ENCODE measurements at regions not wholly inside any gene's neighbourhood (a gene's known extent, or its start where the extent isn't known, plus 50 kb on each side); places are given as distances from the start of the nearest gene placed in this dataset.

GRCh38 chr12:115638733-115639647, 638.5 kb downstream of the MED13L start:
- Mint-ChIP-seq H3K4me3 (ENCODE audit: unreplicated experiment) (no peak overlapping the region), H3K36me3 (ENCODE audit: low read depth, unreplicated experiment) (no peaks in the 10 kb centered on the region), H3K4me1 (ENCODE audit: unreplicated experiment) (peaks cover 15% of the 10 kb centered on the region), H3K9me3 (ENCODE audit: unreplicated experiment) (no peaks in the 10 kb centered on the region), H3K27me3 (ENCODE audit: unreplicated experiment) (peaks cover 2% of the 10 kb centered on the region), H3K27ac (ENCODE audit: unreplicated experiment) (peak overlapping the region; percentile 68)
- no peak for TF ChIP-seq CTCF (IDR thresholded peaks at IDR 0.05; ENCODE audit: unreplicated experiment)
- DNase-seq (ENCODE audit: low spot score), result peak; percentile 26

GRCh38 chr12:115636546-115636945, 640.9 kb downstream of the MED13L start:
- Mint-ChIP-seq H3K27ac (ENCODE audit: unreplicated experiment) (no peak overlapping the region), H3K9me3 (ENCODE audit: unreplicated experiment) (no peaks in the 10 kb centered on the region), H3K4me1 (ENCODE audit: unreplicated experiment) (peaks cover 17% of the 10 kb centered on the region), H3K36me3 (ENCODE audit: low read depth, unreplicated experiment) (no peaks in the 10 kb centered on the region), H3K27me3 (ENCODE audit: unreplicated experiment) (no peaks in the 10 kb centered on the region), H3K4me3 (ENCODE audit: unreplicated experiment) (no peak overlapping the region)
- no peak for DNase-seq (ENCODE audit: low spot score)
- no peak for TF ChIP-seq CTCF (IDR thresholded peaks at IDR 0.05; ENCODE audit: unreplicated experiment)

GRCh38 chr12:115632308-115632707, 645.2 kb downstream of the MED13L start:
- Mint-ChIP-seq H3K4me1 (ENCODE audit: unreplicated experiment) (peaks cover 5% of the 10 kb centered on the region), H3K9me3 (ENCODE audit: unreplicated experiment) (no peaks in the 10 kb centered on the region), H3K36me3 (ENCODE audit: low read depth, unreplicated experiment) (no peaks in the 10 kb centered on the region), H3K4me3 (ENCODE audit: unreplicated experiment) (no peak overlapping the region), H3K27ac (ENCODE audit: unreplicated experiment) (no peak overlapping the region), H3K27me3 (ENCODE audit: unreplicated experiment) (no peaks in the 10 kb centered on the region)
- TF ChIP-seq CTCF (IDR thresholded peaks at IDR 0.05; ENCODE audit: unreplicated experiment), result peak; percentile 37
- DNase-seq (ENCODE audit: low spot score), result no peak

GRCh38 chr12:115630136-115630535, 647.4 kb downstream of the MED13L start:
- Mint-ChIP-seq H3K36me3 (ENCODE audit: low read depth, unreplicated experiment) (no peaks in the 10 kb centered on the region), H3K4me3 (ENCODE audit: unreplicated experiment) (no peak overlapping the region), H3K27ac (ENCODE audit: unreplicated experiment) (no peak overlapping the region), H3K27me3 (ENCODE audit: unreplicated experiment) (no peaks in the 10 kb centered on the region), H3K9me3 (ENCODE audit: unreplicated experiment) (no peaks in the 10 kb centered on the region), H3K4me1 (ENCODE audit: unreplicated experiment) (peaks cover 5% of the 10 kb centered on the region)
- no peak for TF ChIP-seq CTCF (IDR thresholded peaks at IDR 0.05; ENCODE audit: unreplicated experiment)
- no peak for DNase-seq (ENCODE audit: low spot score)

- H3K4me3 Mint-ChIP-seq (ENCODE audit: unreplicated experiment), result no peak overlapping the region
- DNase-seq (ENCODE audit: low spot score), result no peak
- H3K27me3 Mint-ChIP-seq (ENCODE audit: unreplicated experiment), result no peaks in the 10 kb centered on the region
- H3K9me3 Mint-ChIP-seq (ENCODE audit: unreplicated experiment), result no peaks in the 10 kb centered on the region
- no peak for TF ChIP-seq CTCF (IDR thresholded peaks at IDR 0.05; ENCODE audit: unreplicated experiment)
- no peak overlapping the region for H3K27ac Mint-ChIP-seq (ENCODE audit: unreplicated experiment)
- H3K36me3 Mint-ChIP-seq (ENCODE audit: low read depth, unreplicated experiment), result peaks cover 2% of the 10 kb centered on the region
- no peaks in the 10 kb centered on the region for H3K4me1 Mint-ChIP-seq (ENCODE audit: unreplicated experiment)
Observed at GRCh38 chr12:115626210-115626609, 651.3 kb downstream of the MED13L start.
